ENCODE measurements at regions not wholly inside any gene's neighbourhood (a gene's known extent, or its start where the extent isn't known, plus 50 kb on each side); places are given as distances from the start of the nearest gene placed in this dataset.

- TF ChIP-seq CTCF (IDR thresholded peaks at IDR 0.05) (no peak), POLR2A (IDR thresholded peaks at IDR 0.05; ENCODE audit: low read depth) (no peak), POLR2AphosphoS5 (IDR thresholded peaks at IDR 0.05) (no peak), EP300 (IDR thresholded peaks at IDR 0.05) (no peak)
Measured at GRCh38 chr15:70253461-70254156, 155.9 kb upstream of the TLE3 start.
